ENCODE measurements at regions not wholly inside any gene's neighbourhood (a gene's known extent, or its start where the extent isn't known, plus 50 kb on each side); places are given as distances from the start of the nearest gene placed in this dataset.
"Not testable (repeated sequence)": the region's sequence is repeated elsewhere in the genome, so short reads cannot be mapped to it uniquely, and the experiment has no call there.

DNA sequence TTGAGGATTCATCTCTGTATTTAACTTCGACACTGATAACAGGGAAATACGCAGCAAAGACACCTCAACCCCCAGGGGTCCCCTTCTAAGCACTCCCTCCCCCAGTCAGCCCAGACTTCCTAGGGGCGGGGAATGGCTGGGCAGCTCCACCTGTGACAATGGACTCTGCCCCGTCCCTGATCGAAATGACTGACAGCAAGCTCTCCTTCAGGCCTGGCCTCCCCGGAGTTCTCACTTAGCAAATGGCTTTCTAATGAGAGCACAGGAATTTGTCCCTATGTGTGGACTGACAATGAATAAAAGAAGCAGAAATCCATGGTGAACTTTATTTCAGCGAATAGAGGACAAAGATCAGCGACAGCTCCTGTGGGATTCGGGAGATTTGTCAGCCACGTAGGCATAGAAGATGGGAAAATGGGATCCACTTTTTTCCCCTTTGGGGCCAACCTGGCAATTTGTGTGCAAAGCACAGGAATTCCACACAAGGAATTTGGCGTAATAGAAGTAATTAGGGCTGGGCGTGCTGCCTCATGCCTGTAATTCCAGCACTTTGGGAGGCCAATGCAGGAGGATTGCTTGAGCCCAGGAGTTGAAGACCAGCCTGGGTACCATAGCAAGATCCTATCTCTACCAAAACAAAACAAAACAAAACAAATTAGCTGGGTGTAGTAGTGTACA is 63.8 kb downstream of the TNFAIP2 start:
- DNase-seq (ENCODE audit: low read depth): no peak

DNA sequence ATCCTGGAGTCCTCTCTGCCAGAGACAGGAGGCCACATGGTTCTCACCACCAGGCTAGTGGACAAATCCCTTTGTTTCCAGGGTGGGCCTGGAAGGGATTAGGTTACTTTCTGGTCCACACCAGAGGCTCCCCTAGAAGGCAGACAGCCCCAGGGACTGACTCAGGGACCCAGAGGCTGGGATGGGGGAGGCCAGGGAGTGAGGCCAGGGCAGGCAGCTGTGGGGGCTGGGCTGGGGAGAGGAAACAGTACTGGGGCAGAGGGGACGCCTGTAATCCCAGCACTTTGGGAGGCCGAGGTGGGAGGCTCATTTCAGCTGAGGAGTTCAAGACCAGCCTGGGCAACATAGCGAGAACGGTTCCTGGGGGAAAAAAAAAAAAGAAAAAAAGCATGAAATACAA is 64.7 kb downstream of the TNFAIP2 start:
- DNase-seq (ENCODE audit: low read depth): no peak

DNA sequence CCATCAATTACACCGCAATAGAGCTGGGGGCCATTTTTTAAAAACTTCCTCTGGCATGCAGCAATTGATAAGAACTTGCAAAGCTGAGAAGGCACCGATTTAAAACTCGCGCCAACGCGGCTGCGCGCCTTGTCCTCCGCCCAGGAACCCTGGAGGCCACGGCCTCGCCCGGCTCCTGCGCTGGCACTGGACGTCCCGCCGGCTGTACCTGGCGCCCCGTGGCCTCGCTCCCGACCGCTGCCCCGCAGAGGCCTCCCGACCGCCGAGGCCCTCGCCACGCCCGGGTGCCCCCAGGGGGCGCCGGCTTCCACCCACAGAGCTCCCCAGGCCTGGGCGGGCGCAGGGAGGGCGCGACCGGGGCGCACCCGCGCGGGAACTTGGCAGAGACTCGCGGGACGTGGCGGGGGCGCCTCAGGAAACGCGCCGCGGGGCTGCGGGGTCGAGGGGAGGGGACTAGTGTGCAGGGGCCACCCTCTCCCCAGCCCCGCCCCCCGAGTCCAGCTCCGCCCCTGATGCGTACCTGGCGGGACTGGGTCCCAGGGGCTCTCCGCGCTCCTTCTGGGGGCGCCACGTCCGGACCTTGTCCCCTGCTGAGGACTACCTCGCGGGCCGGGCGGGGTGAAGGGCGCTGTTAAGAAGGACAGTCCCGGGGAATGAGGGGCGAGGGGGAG is 65.7 kb downstream of the TNFAIP2 start:
- DNase-seq (ENCODE audit: low read depth): no peak

DNA sequence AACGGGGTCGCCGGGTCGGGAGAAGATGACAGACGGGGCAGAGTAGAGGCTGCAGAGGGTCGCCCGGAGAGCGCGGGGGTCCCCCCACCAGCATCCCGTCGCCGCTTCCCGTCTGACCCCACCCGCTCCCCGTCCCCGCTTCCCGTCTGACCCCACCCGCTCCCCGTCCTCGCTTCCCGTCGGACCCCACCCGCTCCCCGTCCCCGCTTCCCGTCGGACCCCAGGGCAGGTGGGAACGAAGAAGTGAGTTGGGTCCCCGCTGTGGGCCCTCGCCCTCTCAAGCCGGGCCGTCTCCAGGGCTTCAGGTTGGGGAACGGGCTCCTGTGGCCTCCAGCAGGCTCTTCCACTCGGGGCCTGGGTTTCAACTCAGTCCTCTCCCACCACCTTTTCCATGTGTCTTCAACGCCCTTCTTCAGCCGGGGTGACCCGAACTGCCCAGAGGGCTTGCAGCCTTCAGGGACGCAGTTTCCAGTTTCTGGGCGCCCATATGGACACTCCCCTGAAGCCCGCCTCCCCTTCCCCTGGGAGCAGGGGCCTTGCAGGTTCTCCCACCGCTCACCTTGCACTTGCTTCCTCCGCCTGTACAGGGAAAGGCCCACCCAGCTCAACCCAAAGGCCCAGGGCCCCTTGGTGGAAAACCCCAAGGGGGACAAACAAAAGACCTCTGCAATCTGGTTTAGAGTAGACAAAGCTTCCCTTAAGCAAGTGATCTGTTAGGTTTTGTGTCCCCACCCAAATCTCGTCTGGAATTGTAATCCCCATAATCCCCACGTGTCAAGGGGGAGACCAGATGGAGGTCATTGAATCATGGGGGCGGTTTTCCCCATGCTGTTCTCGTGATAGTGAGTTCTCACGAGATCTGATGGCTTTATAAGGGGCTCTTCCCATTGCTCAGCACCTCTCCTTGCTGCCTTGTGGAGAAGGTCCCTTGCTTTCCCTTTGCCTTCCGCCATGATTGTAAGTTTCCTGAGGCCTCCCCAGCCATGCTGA is 66.5 kb downstream of the TNFAIP2 start:
- DNase-seq (ENCODE audit: low read depth): no peak

DNA sequence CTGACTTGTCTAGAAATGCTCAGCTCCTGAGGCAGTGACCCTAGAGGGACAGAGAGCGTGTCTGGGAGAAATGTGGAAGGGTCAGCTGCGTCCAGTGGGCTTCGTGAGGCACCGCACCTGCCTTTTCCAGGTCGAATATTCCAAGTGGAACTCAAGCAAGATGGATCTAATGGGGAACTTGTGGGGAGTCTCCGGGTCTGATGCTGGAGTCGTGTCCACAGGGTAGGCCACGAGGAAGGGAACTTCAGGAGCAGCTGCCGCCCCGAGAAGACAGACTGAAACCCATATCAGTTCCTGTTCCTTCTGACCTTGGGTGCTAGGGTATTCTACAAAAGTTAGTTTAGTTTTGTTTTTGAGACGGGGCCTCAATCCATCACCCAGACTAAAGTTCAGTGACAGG is 67.5 kb downstream of the TNFAIP2 start:
- no peak for DNase-seq (ENCODE audit: low read depth)

DNA sequence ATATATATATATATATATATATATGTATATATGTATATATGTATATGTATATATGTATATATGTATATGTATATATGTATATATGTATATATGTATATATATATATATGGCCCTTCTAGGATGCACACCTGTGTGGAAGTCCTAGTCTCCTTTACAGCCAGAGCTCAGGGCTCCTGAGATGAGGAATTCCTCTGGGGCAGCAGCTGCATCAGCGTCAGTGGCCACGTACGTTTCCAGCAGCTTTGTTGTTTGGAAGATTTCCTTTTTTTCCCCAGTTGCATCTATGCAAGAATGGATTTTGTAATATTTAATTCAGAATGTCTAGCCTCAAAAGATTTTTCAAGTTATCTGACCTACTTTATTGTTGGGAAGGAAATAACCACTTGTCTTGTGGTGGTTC is 68.6 kb downstream of the TNFAIP2 start:
- no peak for DNase-seq (ENCODE audit: low read depth)

DNA sequence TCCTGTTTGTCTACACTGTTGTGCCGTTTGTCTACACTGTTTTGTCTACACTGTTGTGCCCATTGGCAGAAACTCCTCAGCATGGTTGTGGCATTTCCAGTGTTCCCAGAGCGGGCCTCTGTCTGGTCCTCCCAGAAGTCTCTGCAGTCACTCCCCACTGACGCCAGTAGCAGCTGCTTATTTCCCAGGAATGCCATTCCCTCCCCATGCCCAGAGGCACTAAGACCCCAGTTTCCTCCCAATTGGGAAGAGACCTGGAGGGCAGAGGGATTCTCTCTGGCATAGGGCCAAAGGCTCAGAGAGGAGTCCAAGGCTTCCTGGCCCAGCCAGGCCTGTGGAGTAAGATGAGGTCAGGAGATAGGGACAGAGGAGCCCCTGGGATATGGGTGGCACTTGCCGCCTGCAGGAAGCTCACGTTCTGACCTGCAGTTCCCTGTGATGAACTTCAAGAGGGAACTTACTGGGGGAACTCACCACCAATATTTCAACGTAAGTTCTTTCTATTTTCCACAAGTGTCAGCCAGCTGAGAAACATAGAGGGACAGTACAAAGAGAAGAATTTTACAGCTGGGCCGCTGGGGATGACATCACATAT is 69.1 kb downstream of the TNFAIP2 start:
- DNase-seq (ENCODE audit: low read depth): no peak

DNA sequence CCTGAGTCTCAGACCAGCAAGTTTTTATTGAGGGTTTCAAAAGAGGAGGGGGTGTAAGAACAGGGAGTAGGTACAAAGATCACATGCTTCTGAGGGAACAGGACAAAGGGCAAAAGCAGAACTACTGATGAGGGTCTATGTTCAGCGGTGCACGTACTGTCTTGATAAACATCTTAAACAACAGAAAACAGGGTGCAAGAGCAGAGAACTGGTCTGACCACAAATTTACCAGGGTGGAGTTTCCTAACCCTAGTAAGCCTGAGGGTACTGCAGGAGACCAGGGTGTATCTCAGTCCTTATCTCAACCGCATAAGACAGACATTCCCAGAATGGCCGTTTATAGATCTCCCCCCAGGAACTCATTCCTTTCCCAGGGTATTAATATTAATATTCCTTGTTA is 69.6 kb downstream of the TNFAIP2 start:
- not testable (repeated sequence) for DNase-seq (ENCODE audit: low read depth)

DNA sequence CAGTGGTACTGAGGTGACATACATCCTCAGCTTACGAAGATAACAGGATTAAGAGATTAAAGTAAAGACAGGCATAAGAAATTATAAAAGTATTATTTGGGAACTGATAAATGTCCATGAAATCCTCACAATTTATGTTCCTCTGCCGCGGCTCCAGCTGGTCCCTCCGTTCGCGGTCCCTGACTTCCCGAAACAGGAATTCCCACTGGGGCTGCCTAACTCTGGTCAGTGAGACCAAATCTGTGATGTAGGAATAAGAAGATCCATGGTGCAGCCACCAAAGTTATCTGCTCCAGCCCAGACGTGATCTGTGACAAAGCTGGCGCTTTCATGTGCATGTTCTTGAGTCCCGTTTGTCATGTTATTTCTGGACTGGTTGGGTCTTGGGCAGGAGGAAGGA is 70.2 kb downstream of the TNFAIP2 start:
- DNase-seq (ENCODE audit: low read depth): not testable (repeated sequence)

DNA sequence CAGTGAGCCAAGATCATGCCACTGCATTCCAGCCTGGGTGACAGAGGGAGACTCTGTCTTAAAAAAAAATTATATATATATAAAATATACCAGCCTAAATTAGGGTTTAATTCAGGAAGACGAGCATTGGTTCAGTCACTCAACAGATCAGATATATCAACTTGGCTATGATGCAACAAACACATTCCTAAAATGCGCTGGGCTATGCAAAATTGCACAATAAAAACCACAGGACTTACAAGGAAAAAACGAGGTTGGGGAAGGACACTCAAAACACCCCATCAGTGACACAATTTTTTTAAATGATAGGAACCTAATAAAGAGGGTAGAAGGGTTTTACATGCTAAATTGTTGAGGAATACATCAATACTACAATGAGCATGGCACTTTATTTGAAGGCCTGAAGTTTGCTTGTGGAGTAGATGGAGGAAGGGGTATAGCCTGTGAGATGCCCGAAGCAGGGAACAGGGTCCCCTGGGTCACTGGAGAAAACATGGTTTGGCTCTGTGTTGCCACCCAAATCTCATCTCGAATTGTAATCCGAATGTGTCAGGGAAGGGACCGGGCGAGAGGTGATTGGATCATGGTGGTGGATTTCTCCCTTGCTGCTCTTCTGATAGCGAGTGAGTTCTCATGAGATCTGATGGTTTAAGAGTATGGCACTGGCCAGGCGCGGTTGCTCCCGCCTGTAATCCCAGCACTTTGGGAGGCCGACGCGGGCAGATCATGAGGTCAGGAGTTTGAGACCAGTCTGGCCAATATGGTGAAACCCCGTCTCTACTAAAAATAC is 71.2 kb downstream of the TNFAIP2 start:
- no peak for DNase-seq (ENCODE audit: low read depth)

DNA sequence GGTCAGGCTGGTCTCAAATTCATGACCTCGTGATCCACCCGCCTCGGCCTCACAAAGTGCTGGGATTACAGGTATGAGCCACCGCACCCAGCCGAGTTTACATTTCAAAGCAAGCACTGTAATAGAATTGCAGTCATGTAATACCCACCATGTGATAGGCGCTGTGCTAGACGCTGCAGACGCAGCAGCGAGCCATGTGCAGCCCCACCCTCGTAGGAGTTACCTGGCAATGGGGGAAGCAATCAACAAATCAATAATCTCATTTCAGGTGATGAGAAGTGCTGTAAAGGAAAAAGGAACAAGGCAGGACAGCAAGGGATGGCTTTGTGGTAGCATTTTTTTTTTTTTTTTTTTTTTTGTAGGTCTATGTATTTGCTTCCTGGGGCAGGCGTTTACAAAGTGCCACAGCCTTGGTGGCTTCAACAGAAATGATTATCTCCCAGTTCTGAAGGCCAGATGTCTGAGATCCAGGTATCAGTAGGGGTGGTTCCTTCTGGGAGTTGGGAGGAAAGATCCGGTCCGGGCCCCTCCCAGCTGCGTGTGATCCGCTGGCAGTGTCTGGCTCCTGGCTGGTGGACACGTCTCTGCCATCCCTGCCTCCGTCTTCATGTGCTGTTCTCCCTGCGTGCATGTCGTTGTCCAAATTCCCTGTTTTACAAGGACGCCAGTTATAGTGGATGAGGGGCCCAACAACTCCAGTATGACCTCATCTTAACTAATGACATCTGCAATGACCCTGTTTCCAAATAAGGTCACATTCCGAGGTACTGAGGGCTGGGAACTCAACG is 72.8 kb downstream of the TNFAIP2 start:
- DNase-seq (ENCODE audit: low read depth): no peak

DNA sequence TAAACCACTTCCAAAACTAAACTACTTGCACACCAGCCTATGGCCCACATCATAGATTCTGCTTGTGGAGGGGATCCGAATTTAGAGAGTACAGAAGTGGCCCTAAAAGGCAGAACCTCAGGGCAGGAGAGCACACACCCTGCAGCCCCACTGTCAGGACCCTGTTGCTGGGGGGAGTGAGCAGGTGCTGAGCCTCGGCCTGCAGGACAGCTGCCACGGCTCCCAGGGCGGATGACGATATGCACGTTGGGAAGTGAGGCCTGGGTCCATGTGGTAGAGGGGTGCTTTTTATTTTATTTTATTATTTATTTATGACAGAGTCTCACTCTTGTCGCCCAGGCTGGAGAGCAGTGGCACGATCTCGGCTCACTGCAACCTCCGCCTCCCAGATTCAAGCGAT is 73.5 kb downstream of the TNFAIP2 start:
- DNase-seq (ENCODE audit: low read depth): no peak

DNA sequence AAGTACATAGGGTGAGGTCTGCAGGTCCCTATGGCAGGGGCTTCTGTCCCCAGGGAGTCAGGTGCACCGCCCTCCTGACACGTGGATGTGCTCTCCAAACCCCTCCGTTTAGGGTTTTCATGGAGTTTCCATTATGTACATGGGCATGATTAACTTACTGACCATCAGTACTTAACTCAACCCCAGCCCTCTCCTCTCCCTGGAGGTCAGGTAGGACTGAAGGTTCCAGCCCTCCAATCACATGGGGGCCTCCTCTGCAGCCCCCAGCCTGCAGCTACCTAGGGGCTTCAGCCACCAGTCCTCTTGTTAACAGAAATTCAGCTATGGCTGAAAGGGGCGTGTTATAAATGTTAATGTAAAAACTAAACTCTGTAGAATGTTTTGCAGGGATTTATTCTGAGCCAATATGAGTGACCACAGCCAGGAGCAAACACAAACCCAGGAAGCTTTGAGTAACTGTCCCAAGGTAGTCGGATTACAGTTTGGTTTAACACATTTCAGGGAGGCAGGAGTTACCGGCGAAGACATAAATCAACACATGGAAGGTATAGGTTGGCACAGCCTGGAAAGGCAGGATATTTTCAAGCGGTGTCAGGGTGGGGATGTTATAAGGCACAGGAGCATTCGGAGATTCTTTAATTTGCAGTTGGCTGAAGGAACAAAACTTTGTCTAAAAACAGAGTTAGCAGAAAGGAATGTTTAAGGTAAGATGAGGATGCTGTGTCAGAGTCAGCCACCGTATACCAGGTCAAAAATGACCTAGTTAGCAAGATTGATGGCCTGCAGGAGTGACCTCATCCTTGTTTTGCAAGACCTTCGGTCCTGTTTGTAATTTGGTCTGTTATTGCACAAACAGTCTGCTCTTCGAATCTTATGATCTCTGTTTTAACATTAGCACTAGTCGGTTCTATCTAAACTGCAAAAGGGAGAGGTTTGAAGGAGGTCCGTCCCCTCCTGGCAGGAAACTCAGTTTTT is 75.2 kb downstream of the TNFAIP2 start:
- DNase-seq (ENCODE audit: low read depth): no peak

DNA sequence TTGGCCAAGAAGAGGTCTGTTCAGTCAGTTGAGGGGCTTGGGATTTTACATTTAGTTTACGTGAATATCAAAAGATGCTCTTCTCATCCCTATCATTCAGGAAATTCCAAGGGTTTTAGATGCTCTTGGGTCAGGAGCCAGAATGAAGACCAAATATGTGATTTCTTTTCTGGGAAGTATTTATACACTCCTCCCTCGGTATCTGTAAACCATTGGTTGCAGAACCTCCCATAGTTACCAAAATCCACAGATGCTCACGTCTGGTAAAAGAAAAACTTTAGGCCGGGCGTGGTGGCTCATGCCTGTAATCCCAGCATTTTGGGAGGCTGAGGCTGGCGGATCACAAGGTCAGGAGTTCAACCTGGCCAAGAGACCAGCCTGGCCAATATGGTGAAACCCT is 75.9 kb downstream of the TNFAIP2 start:
- no peak for DNase-seq (ENCODE audit: low read depth)

DNA sequence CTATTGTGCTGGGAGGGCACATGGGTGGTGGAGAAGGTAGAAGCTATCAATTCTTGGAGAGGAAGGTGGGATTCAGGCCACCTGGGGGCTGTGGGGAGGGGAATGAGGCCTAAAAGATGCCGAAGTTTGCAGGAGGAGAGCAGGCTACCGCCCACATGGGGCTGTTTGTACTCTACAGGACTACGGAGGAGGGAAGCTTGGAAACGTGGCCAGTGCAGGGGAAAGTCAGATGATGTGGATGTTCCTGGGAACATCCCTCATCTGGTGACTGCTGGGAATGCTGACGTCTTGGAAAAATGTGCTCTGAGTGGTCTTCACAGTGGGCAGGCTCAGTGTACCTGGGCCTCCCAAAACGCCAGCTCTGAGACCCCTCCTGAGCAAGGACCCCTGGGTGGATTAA is 78.5 kb downstream of the TNFAIP2 start:
- DNase-seq (ENCODE audit: low read depth): no peak

DNA sequence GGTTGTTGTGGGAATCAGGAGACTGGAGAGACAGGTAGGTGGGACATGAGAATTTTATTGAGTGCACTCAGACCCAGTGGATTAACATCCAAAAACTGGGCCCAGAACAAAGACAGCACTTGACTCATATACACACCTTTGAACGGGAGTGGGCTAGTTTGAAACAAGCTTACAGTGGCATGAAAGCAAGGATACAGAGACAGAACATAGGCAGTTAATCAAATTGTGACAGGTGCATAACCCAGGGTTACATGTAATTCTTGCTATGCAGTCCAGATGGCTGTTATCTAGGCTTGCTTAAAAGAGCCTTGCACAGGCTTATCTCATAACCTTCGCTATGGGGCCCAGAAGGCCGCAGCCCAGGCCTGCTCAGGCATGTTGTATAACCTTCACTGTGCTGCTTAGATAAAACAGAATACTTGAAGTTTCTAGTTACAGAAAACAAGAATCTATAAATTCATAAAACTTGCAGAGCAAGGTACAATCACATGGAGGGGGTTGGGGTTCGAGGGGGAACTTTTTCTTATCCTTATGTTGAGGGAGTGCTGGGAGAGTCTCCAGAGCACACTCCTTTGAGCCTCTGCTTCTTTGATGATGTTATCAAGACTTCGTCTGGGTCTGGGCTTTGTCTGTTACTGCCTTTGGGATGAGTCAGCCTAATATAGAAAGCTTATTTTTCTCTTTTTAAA is 81.7 kb downstream of the TNFAIP2 start:
- DNase-seq (ENCODE audit: low read depth): no peak

DNA sequence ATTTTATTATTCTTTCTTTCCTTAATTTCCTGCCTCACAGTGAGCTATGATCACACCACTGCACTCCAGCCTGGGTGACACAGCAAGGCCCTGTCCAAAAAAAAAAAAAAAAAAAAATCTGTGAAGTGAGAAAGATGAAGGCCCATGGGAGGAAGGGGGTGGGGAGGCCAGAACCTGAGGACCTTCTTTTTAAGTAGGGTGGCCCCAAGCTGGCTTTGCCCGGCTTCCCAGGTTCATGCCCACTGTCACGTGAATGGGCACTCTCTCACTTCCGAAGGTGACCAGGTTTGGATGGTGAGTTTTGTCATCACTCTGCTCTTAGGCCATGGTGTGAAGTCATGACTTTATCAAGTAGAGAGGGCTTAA is 82.3 kb downstream of the TNFAIP2 start:
- no peak for DNase-seq (ENCODE audit: low read depth)

DNA sequence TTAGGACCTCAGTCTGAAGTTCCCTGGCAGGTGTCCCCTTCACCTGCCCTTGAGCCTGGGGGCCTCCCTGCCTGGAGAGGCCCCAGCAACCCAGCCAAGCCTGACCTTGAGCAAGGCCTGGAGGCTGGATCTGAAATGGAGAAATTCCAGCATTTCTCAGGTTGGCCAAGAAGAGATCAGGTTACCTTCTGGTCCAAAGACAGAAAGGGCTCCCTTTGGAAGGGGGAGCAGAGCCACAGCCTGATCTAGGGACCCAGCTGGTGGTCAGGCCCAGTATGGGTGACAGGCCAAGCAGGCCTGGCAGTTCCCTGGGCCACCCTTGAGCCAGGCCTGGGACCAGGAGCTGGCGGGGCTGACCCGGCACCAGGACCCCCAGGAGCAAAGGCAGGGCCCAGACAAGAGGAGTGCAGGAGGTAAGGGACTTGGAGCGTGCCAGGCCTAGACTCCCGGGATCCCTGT is 82.8 kb downstream of the TNFAIP2 start:
- no peak for DNase-seq (ENCODE audit: low read depth)
